HS-5 (cell line): ENCODE measurements at regions not wholly inside any gene's neighbourhood (a gene's known extent, or its start where the extent isn't known, plus 50 kb on each side); places are given as distances from the start of the nearest gene placed in this dataset.

ENCODE experiments used
- DNase-seq: peaks from one replicate; pipeline ENCODE4 v3.0.0-alpha.2; 2012; ENCODE audit warnings: low read depth

DNA sequence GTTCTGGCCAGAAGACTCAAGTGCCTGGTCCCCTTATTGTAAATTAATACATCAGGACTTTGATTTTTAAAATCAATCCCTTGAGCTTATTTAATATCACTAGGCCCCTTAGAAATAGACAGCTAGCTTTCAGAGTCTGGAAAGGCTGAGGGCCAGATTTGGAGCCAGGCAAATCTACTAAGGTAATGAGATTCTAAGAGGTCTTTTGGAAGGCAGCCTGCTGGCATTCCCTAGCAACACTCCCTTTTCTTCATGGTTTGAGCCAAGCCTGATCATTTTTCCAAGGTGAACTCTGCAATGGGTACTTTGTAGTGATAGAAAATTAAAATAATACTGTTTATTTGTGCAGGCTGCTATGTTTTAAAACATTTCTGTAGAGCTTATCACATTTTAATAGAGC, 378.5 kb downstream of the FAT4 start:
- DNase-seq = no peak

DNA sequence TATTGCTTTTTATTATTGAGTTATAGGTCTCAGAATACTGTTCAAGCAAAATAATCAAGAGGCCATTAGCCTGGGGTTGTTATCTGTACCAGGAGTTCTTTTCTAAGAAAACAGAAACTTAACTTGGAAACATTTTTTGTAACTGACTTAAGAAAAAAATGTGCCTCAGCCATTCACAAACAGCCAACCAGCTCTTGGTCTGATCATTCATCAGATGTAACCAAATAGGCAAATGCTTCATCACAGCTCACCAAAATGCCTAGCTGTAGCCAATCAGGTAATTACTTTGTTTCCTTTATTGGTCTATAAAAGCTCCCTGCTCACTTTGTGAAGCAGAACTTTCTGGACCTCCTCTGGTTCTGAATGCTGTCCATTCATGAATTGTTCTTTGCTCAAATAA, 387.7 kb downstream of the FAT4 start:
- DNase-seq = no peak

DNA sequence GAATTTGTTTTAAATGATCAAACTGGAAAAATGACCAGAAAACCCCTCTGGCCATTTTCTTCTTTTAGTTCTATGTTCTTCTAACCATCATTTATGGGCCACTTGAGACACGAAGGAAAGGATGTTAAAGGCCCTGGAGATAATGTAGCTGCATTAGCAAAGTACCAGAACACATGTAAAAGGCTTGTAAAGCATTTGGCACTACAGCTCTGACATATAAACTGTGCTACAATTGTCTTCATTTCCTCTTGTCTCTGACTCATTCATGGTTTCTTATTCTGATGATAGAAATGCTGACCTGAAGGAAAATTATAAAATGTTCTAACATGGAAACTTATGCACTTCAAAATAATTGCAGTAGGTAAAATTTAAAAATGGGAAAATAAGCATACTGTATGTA, 388.7 kb downstream of the FAT4 start:
- DNase-seq = peak; percentile 9

DNA sequence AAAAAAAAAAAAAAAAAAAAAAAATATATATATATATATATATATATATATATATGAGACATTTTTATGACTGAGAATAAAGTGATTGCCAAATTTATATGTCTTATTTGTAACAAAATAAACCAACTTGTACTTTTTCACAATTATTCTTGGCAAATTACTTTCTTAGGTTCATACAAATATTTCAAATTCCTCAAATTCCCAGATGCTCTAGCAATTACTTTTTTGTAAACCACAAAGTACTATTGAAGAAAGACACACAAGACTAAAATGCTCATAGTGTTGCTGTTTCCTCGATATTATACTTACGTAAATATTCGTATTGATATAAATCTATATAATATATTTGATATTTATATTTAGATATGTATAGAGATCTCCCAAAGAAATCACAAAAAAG, 390.0 kb downstream of the FAT4 start:
- DNase-seq = peak; percentile 28

DNA sequence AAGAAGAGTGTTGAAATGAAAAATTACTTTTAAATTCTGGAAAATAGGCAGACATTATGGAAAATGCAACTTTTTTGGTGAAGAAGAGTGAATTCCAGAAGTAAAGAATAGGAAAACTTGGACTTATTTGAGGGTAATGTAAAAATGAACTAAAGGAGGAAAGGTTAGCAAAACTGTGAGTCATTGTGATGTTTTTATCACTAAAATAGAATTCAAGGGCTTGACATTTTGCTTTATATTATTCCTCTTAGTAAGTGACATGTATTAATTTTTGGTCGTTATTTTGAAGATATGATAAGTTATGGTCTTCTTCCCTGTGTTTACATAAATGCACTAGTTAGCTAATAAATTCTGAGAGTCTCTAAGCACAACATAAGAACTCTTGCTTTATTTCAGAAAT, 390.9 kb downstream of the FAT4 start:
- no peak for DNase-seq

DNA sequence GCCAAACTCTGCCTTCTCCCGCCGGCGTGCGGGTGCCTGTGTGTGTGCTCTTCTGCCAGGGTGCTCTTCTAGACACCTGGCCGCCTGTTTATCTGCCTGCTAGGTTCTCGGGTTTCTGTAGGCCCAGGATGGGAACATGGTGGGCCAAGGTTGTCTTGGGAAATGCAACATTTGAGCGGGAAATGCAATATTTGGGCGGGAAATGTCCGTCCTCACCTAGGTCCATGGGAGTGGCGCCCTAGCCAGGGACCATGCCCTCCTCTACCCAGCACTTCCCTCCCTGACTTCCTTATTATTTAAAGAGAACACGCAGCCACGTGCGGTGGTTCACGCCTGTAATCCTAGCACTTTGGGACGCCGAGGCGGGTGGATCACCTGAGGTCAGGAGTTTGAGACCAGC, 392.6 kb downstream of the FAT4 start:
- no peak for DNase-seq

DNA sequence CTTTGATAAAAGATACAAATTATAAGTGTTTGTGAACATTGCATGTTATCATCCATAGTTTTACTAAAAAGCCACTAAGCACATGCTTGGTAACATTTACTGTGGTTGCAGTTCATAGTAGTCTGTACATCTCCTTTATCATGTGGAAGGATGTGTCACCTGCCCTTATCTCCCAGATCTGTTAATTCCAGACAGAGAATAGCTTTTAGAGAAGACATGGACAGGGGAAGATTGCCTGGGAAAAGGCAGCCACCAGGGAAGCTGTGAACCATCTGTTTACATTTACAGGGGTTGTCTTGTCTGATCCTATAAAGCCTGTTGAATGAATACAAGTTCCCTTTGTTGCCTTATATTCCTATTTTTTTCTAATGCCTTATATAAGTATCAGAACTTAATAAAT, 396.0 kb downstream of the FAT4 start:
- no peak for DNase-seq

DNA sequence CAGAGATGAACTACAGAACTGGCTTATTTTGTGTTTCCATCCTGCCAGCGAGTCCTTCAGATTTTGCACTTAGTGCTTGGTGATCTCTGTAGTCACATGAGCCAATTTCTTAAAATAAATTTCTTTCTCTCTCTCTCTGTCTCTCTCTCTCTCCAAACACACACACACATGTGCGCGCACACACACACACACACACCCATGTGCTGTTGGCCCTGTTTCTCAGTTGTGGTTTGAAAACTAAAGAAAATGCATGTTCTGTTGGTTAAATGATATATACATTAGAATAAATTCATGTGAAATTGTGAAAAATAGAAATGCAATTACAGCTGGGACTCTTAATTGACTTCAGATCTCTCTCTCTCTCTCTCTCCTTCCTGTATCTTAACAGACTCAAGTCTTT, 399.3 kb downstream of the FAT4 start:
- no peak for DNase-seq

DNA sequence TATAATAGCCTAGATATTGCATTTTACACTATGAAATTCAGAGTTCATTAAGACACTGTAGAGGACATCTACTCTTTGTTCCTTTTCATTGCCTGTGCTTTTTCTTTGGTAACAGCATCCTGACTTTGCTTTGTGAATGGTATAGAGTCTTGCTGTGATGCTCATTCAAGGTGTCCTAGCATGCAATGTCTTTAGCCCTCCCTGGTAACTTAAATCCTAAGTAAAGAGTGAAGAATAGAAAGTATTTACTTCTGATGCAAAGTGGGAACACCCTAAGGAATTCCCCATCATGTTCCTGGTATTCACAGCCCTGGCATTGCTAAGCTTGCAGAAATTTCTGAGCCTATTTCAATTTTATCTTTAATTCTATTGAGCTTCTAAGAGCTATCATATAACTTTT, 400.1 kb downstream of the FAT4 start:
- DNase-seq = no peak

DNA sequence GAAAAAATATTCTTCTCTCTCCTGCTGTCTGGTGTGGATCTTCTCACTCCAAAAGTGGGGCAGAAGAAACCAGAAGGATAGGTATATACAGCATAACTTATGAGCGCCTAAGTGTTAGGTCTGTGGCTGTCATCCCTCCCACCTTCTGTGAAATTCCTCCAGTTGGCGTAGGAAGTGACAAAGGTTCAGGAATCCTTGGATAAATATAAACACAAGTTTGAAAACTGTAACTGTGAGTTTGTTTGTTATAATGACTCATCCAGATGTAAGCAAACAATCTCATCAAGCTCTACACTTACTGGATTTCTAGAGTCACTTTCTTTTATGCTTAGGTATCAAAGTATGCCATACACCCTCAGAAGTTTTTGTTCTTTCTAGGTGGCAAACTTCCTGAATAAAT, 405.2 kb downstream of the FAT4 start:
- no peak for DNase-seq

DNA sequence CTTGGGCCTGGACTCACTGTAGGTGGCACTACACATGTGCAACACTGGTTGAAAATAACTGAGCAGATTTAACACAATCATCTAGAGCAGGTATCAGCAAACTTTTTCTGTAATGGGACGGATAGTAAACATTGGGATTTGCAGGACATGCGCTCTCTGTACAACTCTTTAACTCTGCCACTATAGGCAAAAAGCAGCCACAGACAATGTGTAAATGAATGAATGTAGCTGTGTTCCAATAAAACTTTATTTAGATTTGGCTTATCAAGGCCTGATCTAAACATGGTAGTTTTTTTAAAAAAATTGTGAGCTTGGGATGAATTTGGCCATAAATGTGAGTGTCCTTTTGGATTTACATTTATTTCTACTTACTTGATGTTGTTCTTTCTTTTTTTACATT, 407.3 kb downstream of the FAT4 start:
- DNase-seq = no peak

DNA sequence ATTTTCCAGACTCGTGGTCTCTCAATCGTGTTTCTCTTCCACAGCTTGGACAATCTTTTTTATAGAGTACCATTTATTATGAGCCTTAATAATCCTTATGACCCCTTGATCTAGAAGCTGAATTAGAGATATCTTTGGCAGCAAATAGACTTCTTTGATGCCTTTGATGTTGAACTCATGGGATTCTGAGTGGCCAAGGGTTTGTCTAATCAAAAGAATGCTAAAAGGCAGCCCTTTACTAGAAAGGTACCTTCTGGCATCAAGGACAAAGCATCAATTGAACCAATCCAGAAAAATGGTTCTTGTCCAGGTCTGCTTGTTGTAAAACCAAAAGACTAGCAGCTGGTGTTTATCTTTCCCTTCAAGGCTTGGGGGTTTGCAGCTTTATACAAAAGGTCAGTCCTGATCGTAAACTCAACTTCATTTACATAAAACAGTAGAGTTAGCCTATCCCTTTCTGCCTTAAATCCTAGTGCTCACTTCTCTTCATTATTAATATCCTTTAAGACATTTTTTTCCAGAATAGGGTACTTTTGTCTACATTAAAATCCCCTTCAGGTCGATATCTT, 411.3 kb downstream of the FAT4 start:
- no peak for DNase-seq

DNA sequence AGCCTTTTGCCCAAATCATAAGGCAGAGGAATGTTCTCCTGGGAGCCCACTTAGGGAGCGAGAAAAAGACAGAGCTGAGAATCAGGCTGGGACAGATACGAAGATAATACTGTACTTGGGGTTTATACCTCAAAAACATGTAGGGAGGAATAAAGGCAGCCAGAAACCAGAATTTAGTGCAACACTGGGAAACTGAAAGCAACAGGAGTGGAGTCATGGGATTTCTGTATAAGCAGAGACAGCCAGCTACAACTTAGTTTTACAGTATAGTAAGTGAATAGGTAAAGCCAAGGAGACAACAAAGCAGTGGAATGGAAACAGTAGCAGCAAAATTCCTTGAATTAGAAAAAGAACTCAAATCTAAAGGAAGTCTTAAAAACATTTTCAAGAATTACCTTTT, 413.2 kb downstream of the FAT4 start:
- DNase-seq = no peak

DNA sequence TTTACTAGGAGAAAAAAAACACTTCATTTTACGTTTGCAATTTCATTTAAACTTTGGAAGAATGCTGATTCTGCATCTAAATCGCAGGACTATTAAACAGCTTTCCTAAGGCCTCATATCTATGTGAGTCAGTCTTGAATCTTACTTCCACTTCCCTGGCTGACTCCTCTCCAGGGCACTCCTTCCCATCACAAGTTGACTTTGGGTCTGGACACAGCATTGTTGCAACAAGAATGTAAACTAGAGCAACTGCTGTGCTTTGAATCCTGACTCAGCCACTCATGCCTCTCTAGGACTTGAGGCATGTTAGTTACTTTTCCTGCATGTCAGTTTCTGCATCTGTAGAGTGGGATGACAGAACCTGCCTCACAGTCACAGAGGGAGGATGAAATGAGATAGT, 413.8 kb downstream of the FAT4 start:
- DNase-seq = no peak

DNA sequence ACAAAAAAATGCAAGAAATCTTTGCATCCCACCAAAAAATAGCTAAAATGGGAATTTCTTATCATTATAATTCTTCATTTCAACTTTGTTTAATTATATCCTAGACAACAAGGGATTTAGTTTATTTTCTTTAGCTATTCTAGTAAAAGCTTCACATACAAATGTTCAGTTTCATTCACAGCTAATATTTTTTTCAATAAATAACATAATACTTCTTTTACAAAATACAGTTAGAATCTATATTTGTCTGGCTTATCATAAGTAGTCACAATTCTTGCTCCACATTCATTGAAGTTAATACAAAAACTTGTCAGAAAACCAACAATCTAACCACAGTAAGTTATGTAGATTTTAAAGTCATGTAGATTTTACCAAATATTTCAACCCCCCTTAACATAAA, 414.4 kb downstream of the FAT4 start:
- DNase-seq = no peak

DNA sequence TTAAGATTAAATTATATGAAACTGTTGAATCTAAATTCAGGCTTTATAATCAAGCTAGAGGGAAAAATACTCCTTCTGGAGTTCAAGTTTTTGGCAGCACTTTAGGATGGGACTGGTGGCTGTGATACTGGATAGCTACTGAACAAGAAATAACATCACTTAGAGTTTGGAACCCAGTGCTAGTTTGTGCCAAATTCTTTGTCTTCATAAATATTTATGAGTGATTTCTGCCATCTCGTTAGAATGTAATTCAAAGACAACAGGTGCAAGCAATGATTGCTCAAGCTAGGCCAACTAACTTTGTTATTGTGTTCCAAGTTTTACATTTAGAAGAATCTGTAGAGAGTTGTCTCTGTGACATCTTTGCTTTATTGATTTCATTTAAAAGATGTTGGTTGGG, 417.9 kb downstream of the FAT4 start:
- DNase-seq = no peak

DNA sequence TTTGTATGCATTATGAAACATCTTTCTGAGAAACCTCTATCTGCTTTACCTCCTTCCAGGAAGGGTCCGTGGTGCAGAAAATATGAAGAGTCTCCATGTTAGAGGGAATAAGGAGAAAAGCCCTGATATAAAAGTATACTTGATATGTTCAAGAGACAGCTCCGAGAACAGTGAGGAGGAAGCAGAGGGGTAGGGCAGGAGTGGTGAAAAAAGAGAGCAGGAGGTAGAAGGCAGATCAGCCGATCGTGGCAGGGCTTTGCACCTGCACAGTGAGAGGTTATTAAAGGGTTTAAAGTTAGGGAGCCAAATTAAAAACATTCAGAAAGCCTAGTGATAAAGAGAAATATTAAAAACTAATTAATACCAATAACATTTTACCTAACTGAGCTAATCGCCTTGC, 419.7 kb downstream of the FAT4 start:
- DNase-seq = no peak

DNA sequence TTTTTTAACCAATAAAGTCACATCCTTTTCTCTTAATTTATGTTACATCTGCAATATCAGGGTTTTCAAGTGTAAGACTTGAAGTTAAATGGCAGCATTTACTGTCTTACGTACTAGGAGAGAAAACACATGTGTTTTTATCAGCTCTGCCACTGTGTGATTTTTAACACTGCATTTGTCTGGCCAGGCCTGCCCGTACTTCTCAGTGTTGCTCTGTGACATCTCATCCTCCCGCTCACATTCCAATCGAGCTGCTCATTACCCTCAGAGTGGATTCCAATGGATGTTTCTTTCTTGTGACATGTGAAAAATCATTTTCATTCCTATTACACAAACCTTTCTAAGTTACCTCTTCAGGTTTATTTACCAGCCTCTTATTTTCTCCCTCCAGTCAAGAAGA, 420.3 kb downstream of the FAT4 start:
- peak; percentile 73 for DNase-seq

DNA sequence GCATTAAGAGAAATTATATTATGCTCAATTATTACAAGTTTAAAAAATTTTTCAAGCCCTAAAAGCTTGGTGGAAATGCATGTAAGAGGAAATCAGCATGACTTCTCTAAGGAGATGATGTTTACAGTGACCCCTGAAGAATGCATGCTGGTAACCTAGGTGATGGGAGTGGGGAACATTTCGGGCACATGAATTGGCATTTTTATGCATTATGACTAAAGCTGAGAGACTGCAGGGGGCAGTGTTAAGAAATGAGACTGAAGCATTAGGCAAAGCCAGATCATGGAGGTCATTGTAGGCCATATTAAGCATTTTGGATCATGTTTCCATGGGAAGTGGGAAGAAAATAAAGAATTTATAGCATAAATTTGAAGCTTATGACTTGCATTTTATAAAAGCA, 421.3 kb downstream of the FAT4 start:
- DNase-seq = no peak

DNA sequence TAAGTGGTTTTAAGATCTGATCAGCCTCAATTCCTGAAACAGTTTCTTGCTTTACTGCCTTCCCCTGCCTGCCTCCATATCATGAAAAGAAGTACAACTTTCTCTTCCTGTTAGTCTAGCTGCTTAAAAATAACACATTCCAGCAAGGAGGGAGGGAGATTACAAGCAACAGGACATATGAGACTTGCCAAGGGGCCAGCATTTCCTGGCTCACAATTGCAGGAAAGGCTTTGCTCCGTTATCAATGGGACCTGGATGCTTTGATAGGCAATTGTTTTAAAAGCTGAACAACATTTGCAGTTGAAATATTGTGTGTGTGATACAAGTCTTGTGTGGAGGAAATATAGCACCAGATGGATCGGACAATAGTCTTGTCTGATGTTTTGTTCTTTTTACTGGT, 425.0 kb downstream of the FAT4 start:
- no peak for DNase-seq

DNA sequence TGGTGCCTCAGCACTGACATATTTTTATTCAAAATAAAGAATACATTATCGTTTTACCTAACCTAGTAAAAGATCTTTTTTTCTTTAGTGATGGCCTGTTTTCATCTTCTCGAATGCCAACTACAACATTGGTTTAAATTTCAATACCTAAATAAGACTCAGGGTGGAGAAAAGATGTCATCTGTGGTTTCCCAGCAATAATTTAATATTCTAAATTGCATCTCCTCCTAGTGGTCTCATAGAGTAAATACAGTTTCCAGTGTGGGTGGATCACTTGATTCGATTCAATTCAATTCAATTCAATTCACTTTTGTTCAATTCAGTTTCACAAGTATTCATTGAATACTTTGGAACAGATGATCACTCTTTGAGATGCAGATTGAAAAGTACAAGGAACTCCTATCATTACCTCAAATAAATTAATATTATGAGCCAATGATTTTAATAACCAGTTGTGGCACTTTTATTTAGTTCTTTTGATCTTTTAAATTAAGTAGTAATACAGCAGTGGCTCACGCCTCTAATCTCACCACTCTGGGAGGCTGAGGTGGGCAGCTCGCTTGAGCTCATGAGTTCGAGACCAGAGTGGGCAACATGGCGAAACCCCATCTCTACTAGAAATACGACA, 427.2 kb downstream of the FAT4 start:
- no peak for DNase-seq

DNA sequence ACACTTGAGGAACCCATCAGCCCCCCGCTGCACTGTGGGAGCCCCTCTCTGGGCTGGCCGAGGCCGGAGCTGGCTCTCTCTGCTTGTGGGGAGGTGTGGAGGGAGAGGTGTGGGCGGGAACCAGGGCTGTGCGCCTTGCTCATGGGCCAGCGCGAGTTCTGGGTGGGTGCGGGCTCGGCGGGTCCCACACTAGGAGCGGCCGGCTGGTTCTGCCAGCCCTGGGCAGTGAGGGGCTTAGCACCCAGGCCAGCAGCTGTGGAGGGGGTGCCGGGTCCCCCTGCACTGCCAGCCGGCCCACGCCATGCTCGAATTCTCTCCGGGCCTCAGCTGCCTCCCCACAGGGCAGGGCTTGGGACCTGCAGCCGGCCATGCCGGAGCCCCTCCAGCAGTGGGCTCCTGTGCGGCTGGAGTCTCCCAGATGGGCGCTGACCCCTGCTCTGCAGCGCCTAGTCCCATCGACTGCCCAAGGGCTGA, 430.2 kb downstream of the FAT4 start:
- no peak for DNase-seq

DNA sequence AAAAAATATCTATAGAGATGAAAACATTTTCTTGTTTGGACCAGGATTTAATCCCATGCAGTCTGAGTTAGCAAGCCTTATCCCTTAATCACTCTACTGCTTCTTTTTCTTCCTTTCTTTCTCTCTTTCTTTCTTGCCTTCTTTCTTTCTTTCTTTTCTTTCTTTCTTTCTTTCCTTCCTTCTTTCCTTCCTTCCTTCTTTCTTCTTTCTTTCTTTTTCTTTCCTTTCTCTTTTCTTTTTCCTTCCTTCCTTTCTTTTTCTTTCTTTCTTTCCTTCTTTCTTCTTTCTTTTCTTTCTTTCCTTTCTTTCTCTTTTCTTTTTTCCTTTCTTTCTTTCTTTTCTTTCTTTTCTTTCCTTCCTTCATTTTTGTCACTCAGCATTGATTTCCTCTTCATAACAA, 434.6 kb downstream of the FAT4 start:
- no peak for DNase-seq

DNA sequence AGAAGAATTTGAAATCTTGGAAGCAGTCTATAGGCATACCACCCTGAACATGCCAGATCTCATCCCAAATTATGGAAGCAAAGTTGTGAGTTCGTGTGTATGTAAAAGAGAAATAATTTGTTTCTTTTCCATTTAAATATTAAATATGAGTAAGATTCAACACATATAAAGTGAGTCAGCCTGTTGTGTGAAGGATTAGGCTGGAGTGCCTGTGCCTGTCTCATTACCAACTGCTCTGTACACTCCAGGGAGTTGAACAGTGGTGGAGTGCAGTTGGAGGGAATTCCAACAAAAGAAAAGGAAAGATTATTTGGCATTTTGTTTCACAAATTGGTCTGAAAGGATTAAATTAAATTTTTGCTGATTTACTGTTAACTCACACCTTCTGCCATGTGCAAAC, 435.6 kb downstream of the FAT4 start:
- no peak for DNase-seq
